ENCODE measurements at regions not wholly inside any gene's neighbourhood (a gene's known extent, or its start where the extent isn't known, plus 50 kb on each side); places are given as distances from the start of the nearest gene placed in this dataset.

DNA sequence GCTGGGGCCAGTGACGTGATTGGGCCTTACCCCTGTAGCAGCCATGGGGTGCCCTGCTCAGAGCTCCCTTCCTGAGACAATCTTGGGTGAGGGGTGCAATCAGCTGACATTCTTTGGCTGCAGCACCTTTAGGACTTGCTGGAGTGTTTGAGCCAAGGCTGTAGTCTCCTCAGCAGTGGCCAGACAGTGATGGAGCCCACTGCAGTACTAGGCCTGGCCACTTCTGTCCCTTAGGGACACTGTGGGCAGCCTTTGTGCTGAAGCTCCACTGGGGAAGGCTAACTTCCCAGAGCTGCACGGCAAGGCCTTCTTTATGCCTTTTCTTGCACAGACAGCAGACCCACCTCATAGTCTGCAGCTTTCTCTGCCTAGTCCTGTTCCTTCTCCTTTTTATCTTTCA lies 284.9 kb upstream of the IGF1R start:
- DNase-seq, result no peak
- Histone ChIP-seq H3K27me3 (no peaks in the 10 kb centered on the region), H3K4me1 (no peaks in the 10 kb centered on the region), H3K9me3 (no peaks in the 10 kb centered on the region), H3K36me3 (no peaks in the 10 kb centered on the region), H3K4me3 (ENCODE audit: low read depth, low read length) (no peak overlapping the region)
- TF ChIP-seq, protein P1, sequence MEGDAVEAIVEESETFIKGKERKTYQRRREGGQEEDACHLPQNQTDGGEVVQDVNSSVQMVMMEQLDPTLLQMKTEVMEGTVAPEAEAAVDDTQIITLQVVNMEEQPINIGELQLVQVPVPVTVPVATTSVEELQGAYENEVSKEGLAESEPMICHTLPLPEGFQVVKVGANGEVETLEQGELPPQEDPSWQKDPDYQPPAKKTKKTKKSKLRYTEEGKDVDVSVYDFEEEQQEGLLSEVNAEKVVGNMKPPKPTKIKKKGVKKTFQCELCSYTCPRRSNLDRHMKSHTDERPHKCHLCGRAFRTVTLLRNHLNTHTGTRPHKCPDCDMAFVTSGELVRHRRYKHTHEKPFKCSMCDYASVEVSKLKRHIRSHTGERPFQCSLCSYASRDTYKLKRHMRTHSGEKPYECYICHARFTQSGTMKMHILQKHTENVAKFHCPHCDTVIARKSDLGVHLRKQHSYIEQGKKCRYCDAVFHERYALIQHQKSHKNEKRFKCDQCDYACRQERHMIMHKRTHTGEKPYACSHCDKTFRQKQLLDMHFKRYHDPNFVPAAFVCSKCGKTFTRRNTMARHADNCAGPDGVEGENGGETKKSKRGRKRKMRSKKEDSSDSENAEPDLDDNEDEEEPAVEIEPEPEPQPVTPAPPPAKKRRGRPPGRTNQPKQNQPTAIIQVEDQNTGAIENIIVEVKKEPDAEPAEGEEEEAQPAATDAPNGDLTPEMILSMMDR (IDR thresholded peaks at IDR 0.05; ENCODE audit: low read depth, low read length), result no peak

DNA sequence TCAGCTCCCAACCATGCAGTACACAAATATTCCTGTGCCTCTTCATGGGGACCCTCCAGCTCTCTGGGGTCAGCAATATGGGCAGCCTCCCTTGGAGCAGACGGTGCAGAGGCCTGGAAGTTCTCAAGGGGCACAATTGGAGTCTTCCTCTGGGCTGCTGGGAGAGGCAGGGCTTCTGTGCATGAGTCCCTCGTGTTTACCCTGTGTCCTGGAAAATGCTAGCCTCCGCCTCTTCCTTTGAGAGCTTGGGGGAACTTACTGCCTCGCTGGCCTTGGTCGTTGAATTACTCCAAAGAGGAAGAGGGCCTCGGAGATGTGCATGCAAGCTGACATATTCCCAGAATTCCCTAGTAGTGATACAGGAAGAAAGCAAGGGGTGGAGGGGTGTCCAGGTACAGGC lies 284.4 kb upstream of the IGF1R start:
- Histone ChIP-seq H3K27me3 (no peaks in the 10 kb centered on the region), H3K4me1 (no peaks in the 10 kb centered on the region), H3K9me3 (no peaks in the 10 kb centered on the region), H3K36me3 (no peaks in the 10 kb centered on the region), H3K4me3 (ENCODE audit: low read depth, low read length) (no peak overlapping the region)
- DNase-seq, result no peak
- TF ChIP-seq, protein P1 (IDR thresholded peaks at IDR 0.05; ENCODE audit: low read depth, low read length), result no peak

DNA sequence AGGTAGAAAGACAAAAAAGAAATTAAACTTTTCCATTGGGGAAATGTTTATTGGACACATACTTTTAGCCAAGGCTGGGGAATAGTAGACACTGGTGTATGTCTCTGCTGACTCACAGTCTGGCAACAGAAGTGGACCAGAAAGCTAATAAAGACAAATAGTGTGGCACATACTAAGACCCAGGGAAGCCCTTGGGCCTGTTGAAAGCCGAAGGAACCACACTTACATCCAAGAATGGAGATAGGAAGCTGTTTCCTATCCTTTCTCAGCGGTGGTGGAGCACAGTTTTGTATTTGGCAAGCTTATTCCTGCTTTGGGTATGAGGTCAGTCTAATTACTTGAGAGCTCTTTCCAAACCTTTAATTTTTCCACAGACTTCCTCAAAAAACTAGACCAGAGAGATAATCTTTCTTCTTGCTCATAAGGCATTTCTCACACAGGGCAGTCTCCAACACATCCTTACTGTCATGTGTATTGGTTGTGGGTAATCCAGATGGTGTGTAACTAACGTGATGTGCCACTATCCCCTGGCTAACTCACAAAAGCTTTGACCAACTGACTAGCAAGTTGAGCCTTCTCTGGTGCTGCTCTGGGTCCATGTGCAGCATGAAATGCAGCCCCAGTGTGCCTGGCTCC lies 279.1 kb upstream of the IGF1R start:
- TF ChIP-seq, protein P1 (IDR thresholded peaks at IDR 0.05; ENCODE audit: low read depth, low read length), result no peak
- H3K27me3 ChIP-seq, result no peaks in the 10 kb centered on the region
- no peaks in the 10 kb centered on the region for H3K36me3 ChIP-seq
- H3K9me3 ChIP-seq, result no peaks in the 10 kb centered on the region
- no peaks in the 10 kb centered on the region for H3K4me1 ChIP-seq
- no peak overlapping the region for H3K4me3 ChIP-seq (ENCODE audit: low read depth, low read length)
- no peak for DNase-seq

DNA sequence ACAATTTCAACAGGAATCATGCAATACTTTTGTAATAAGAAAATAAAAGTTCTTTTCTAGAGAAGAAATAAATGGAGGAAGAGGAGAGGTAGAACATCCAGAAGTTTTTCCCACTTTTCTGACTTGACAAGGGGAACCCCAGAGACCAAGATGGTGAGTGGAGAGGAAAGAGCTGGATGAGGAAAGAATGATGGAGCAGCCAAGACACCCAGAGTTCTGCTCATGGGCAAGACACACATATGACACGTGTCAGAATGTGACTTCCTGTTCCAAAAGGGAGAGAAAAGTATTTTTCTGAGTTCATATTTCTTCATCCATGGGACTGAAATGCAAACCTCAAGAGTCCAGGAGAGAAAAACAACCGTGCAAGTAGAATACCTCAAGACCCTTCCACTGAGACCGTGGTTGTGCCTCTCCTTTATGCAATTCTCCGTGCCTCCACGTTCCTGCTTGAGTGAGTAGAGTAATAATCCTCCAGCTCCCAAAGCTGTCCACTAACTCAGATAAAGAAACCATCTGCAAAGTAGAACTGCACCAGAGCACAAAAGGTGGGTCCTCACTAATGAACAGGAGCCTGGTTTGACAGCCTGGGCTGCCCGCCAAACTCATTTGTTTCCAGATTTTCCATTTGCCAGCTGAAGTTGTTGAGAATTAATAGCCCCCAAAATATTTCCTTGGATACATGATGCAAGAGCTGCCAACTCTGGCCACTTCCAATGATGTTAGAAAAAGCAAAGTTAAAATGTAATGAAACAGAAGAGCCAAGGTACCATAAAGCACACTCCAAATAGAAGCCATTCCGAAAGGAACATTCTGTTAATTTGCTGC lies 272.6 kb upstream of the IGF1R start:
- H3K4me1 ChIP-seq, result no peaks in the 10 kb centered on the region
- H3K4me3 ChIP-seq (ENCODE audit: low read depth, low read length), result no peak overlapping the region
- no peaks in the 10 kb centered on the region for H3K36me3 ChIP-seq
- H3K9me3 ChIP-seq, result no peaks in the 10 kb centered on the region
- no peaks in the 10 kb centered on the region for H3K27me3 ChIP-seq
- TF ChIP-seq, protein P1 (IDR thresholded peaks at IDR 0.05; ENCODE audit: low read depth, low read length), result no peak
- no peak for DNase-seq

DNA sequence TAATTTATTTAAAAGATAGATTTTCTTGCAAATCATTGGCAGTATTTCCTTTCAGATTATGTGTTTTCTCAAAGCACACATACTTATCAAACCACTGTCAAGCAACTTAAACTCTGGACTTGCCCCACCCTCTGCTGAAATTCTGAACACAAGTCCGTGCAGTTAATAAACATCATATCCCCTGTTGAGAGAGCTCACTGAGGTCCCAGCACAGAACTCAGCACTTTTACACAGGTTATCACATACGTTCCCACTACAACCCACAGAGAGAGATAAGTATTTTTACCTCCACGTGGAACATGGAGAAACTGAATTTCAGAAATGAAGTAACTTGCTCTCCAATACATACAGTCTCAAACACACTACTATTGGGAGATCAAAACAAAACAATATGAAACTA lies 267.6 kb upstream of the IGF1R start:
- Histone ChIP-seq H3K4me3 (ENCODE audit: low read depth, low read length) (no peak overlapping the region), H3K9me3 (no peaks in the 10 kb centered on the region), H3K27me3 (peaks cover 15% of the 10 kb centered on the region), H3K4me1 (no peaks in the 10 kb centered on the region), H3K36me3 (no peaks in the 10 kb centered on the region)
- TF ChIP-seq, protein P1 (IDR thresholded peaks at IDR 0.05; ENCODE audit: low read depth, low read length), result no peak
- no peak for DNase-seq

DNA sequence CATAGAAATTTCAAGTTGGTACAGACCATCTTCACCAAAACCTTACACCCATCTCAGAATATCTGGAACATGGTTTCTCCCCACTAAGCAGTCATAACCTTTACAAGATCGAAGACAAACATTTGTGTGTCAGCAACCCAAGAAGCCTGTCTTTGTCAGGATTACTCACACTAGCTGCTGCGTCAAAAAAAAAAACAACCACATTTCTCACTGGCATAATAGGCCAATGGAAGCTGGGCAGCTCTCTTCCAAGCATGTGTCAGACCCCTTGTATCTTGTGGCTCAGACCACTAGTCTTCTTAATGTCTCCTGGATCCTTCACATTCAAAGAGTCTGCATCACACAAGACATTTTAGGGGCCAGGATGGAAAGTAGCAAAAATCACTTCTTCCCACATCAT lies 266.9 kb upstream of the IGF1R start:
- TF ChIP-seq, protein P1 (IDR thresholded peaks at IDR 0.05; ENCODE audit: low read depth, low read length), result no peak
- Histone ChIP-seq H3K27me3 (peaks cover 22% of the 10 kb centered on the region), H3K4me1 (no peaks in the 10 kb centered on the region), H3K36me3 (no peaks in the 10 kb centered on the region), H3K9me3 (no peaks in the 10 kb centered on the region), H3K4me3 (ENCODE audit: low read depth, low read length) (no peak overlapping the region)
- no peak for DNase-seq

All from BE2C (cell line).